Colonic mucosa (tissue), 4 donors: ENCODE measurements at regions not wholly inside any gene's neighbourhood (a gene's known extent, or its start where the extent isn't known, plus 50 kb on each side); places are given as distances from the start of the nearest gene placed in this dataset.

ENCODE experiments used
- DNase-seq: peaks from one replicate; pipeline ENCODE4 v3.0.0-alpha.2; 2020
- H3K27ac ChIP-seq: fragments of 200-600 bp; one replicate; pipeline ENCODE4 v1.8.0; 2021
- H3K27me3 ChIP-seq: fragments of 200-600 bp; one replicate; pipeline ENCODE4 v1.8.0; 2021
- H3K36me3 ChIP-seq: fragments of 200-600 bp; one replicate; pipeline ENCODE4 v1.8.0; 2021
- H3K4me1 ChIP-seq: fragments of 200-600 bp; one replicate; pipeline ENCODE4 v1.8.0; 2021; ENCODE audit warnings: mild to moderate bottlenecking
- H3K4me3 ChIP-seq: fragments of 200-600 bp; one replicate; pipeline ENCODE4 v1.8.0; 2021
- H3K9ac ChIP-seq, 2 donors: one replicate each; pipeline ENCODE4 v1.7.0; 2013; ENCODE audit warnings: control low read depth in 2 of 2, low read depth in 2 of 2, low read length in 2 of 2
- H3K9me3 ChIP-seq: fragments of 200-600 bp; one replicate; pipeline ENCODE4 v1.8.0; 2021
- intact Hi-C: fragments of 100-400 bp; cut with DNase I; formaldehyde crosslinking; loops from one replicate; pipeline ENCODE4 v1.14.1; 2022
- TF ChIP-seq, protein P1 (sequence below): fragments of 200-600 bp; IDR thresholded peaks from one replicate; pipeline ENCODE4 v1.8.0; 2022; ENCODE audit warnings: antibody characterized with exemption, mild to moderate bottlenecking
- donor health status: healthy.
- donor health status: DM: no; HTN: no; CAD: no.
- donor health status: DM: no; HTN: no; CAD: no.

DNA sequence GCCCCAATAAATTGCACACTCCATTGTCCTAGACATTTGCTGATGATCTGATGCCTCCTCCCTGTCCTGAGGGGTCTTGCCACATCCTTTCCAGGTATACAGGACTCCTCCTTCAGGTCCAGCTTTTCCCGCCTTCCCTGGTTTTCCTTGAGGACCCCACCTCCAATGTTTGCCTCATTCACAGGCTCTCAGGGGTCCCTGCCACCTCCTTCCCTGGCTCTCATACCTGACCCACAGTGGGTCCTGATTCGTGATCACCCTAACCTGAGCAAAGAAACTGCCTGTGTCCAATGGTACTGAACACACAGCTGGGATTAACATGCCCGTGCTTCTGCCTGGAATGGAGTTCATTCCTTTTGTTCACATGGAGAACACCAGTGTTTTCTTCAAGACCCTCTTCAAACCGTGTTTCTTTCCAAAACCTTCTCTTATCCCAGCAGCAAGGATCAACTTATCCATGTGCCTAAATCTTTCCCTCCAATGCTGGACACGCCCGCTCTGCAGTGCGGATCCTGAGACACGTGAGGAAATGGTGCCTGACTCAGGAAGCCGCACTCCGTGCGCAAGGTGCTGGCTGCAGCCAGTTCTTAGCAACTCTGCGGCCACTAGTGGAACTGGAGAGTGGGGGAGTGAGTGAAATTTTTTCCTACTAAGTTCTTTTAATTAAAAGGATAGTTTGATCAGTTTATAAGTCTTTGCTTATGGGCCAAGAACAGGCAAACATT, 354.6 kb upstream of the SHH start:
- no peak overlapping the region for H3K27ac ChIP-seq
- DNase-seq = no peak
- H3K27me3 ChIP-seq = peaks cover 8% of the 10 kb centered on the region
- no peaks in the 10 kb centered on the region for H3K9me3 ChIP-seq
- intact Hi-C loops = no loop called here
- TF ChIP-seq, protein P1, sequence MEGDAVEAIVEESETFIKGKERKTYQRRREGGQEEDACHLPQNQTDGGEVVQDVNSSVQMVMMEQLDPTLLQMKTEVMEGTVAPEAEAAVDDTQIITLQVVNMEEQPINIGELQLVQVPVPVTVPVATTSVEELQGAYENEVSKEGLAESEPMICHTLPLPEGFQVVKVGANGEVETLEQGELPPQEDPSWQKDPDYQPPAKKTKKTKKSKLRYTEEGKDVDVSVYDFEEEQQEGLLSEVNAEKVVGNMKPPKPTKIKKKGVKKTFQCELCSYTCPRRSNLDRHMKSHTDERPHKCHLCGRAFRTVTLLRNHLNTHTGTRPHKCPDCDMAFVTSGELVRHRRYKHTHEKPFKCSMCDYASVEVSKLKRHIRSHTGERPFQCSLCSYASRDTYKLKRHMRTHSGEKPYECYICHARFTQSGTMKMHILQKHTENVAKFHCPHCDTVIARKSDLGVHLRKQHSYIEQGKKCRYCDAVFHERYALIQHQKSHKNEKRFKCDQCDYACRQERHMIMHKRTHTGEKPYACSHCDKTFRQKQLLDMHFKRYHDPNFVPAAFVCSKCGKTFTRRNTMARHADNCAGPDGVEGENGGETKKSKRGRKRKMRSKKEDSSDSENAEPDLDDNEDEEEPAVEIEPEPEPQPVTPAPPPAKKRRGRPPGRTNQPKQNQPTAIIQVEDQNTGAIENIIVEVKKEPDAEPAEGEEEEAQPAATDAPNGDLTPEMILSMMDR = no peak
- no peak overlapping the region for H3K9ac ChIP-seq
- H3K36me3 ChIP-seq = no peaks in the 10 kb centered on the region
- H3K4me1 ChIP-seq = no peaks in the 10 kb centered on the region
- no peak overlapping the region for H3K4me3 ChIP-seq

DNA sequence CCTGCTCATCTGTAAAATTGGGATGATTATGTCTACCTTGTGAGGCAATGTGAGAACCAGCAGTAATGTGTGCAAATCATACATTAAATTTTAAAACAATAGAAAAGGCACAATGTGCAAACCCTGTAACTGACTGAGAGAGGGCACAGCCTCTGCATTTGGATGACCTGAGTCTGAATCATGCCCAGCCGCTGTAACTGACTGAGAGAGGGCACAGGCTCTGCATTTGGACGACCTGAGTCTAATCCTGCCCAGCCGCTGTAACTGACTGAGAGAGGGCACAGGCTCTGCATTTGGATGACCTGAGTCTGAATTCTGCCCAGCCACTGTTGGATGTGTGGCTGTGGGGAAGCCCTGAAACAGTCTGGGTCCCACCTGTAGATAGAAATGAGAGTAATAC, 351.5 kb upstream of the SHH start:
- Histone ChIP-seq H3K27me3 (peaks cover 8% of the 10 kb centered on the region), H3K9ac (no peak overlapping the region), H3K27ac (no peak overlapping the region), H3K4me3 (no peak overlapping the region), H3K36me3 (no peaks in the 10 kb centered on the region), H3K4me1 (no peaks in the 10 kb centered on the region), H3K9me3 (no peaks in the 10 kb centered on the region)
- TF ChIP-seq, protein P1 = no peak
- intact Hi-C loops = no loop called here
- DNase-seq = no peak

DNA sequence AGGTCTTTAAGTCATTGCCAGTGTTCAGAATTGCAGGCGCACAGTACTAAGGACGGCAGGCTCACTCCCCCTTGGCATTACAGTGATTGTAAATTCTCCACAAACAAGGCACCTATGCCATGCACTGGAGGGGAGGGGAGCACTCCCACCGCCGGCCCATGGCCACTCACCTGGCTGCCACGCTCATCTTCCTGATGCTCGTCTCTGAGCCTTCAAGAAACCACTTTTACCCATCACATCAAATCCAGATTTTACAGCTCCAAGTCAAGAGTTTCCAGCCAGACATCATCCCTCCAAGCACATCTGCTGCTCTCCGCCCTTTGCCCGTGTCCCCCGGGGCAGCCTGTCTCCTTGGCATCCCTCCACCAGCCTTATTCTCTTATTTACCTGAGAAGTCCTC, 350.2 kb upstream of the SHH start:
- Histone ChIP-seq H3K27me3 (peaks cover 8% of the 10 kb centered on the region), H3K27ac (no peak overlapping the region), H3K4me3 (no peak overlapping the region), H3K36me3 (no peaks in the 10 kb centered on the region), H3K4me1 (no peaks in the 10 kb centered on the region), H3K9ac (no peak overlapping the region), H3K9me3 (no peaks in the 10 kb centered on the region)
- TF ChIP-seq, protein P1 = no peak
- DNase-seq = no peak
- intact Hi-C loops = no loop called here

DNA sequence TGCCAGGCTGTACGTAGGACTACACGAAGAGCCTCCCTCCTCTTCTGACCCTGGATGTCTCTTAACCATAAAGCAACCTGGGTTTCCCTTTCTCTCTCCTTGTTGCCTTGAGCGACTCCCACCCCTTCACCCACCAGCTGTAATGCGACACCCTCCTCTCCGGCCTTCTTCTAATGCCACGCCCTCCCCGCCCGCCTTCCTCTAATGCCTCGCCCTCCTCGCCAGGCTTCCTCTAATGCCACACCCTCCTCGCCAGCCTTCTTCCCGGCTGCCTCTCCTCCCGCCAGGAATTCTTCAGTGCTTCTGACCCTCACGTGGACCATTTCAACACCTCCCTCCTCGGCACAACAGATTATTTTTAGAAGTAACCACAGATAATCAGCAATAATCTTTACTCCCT, 348.5 kb upstream of the SHH start:
- no peak for DNase-seq
- intact Hi-C loops = no loop called here
- H3K27me3 ChIP-seq = peaks cover 8% of the 10 kb centered on the region
- H3K9me3 ChIP-seq = no peaks in the 10 kb centered on the region
- TF ChIP-seq, protein P1 = no peak
- H3K36me3 ChIP-seq = no peaks in the 10 kb centered on the region
- H3K4me1 ChIP-seq = no peaks in the 10 kb centered on the region
- H3K4me3 ChIP-seq = no peak overlapping the region
- no peak overlapping the region for H3K9ac ChIP-seq
- H3K27ac ChIP-seq = no peak overlapping the region

DNA sequence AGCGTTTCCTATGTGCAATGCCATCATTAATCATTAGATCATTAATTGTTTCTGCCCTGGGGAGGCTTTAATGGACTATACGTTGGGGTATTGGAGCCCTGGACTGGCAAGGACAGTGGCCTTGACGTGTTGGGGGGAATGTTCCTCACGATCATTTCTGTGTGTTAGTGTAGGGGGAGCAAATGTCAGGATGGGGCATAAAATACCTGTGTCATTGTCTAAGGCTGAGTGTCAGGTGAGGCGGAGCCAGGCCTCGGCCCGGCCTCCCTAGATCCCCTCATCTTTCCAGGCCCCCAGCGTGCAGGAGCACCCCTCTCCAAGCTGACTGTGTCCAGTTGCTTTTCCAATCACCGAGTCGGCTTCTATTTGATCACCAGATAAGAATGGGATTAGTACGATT, 346.4 kb upstream of the SHH start:
- Histone ChIP-seq H3K27ac (no peak overlapping the region), H3K4me3 (no peak overlapping the region), H3K36me3 (no peaks in the 10 kb centered on the region), H3K9me3 (no peaks in the 10 kb centered on the region), H3K4me1 (no peaks in the 10 kb centered on the region), H3K9ac (no peak overlapping the region), H3K27me3 (peaks cover 8% of the 10 kb centered on the region)
- TF ChIP-seq, protein P1 = no peak
- no peak for DNase-seq
- intact Hi-C loops = loop anchor here (5.0 kb wide), 1 partner anchor 341 kb away; no protein-coding TSS in a partner anchor
